Myocyte (in vitro differentiated cells): ENCODE measurements at regions not wholly inside any gene's neighbourhood (a gene's known extent, or its start where the extent isn't known, plus 50 kb on each side); places are given as distances from the start of the nearest gene placed in this dataset.

Experiments
- DNase-seq: peaks from one replicate; pipeline ENCODE4 v3.0.0-alpha.2; 2012; ENCODE audit warnings: low read depth

GRCh38 chr1:81349194-81349965 is 451.4 kb upstream of the ADGRL2 start:
- DNase-seq = no peak

DNA sequence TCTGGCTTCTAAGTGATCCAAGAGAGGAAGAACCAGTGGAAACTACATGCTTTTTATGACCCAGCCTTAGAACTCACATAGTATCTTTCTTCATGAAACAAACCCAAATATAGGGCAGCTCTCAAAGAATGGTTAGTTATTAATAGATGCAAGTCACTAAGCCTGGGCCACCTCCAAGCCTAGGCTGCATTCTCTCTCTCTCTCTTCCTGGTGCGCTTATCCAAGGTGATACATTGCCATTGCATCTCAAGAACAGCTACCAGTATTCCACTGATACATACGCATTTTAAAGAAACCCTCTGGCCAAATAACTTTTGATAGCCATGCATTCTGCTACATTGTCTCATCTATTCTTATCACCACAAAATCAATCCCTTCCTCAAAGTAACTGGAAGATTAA is 455.6 kb upstream of the ADGRL2 start:
- DNase-seq = no peak

- no peak for DNase-seq
Measured at GRCh38 chr1:81340239-81340638, 460.5 kb upstream of the ADGRL2 start.

- no peak for DNase-seq
Measured at GRCh38 chr1:81337226-81337625, 463.5 kb upstream of the ADGRL2 start.

DNA sequence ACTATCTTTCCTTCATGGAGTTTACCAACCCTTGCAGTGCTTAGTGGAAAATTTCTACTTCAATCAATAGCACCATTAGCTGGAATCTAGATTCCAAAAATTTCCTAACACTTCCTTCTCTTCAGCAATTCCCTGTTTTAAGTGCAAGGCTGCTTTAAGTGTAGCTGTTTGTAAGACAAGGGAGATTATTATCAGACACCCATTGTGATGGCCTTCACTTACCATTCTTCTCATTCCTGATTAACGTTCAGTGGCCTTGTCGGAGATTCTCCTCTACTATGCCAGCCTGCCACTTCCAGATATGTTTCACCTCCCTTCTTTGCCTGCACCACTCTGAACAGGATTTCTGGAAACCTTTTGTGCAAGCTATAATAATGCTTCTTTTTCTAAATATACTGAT is 464.9 kb upstream of the ADGRL2 start:
- DNase-seq = no peak

DNA sequence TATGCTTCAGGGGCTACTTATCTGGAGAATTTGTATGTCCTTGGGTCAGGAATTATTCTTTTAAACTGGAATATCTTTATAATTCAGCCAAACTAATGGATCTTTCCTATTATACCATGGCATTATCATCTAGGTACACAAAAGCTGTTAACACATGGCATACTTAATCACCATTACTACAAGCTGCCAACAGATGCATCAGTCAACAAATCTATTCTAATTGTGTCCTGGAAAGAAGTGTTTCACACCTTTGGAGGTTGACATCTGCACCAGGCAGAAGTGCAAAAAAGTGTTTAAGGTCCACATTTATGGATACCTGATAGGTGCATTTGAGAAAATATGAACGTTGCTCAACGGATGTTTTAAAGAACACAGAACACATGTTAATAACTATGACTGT is 470.2 kb upstream of the ADGRL2 start:
- DNase-seq = no peak

GRCh38 chr1:81330111-81330510 is 470.6 kb upstream of the ADGRL2 start:
- no peak for DNase-seq

DNA sequence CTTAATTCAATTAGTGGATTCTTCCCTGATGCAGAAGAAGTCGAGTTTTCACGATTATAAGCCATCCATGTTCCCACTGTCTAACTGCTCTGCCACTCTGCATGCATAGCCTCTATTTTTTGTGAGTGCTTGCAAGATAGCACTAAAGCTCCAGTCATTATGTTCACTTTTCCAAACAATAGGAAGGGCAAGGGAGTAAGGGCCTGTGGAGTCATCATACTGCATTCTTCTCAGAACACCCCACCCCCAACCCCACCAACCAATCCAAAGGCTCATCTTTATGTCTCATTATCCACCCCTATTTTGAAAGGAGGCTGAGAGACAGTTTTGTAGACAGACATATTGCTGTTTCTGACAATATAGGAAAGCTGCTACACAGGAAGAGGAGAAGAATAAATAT is 471.7 kb upstream of the ADGRL2 start:
- no peak for DNase-seq

- DNase-seq = no peak
Measured at GRCh38 chr1:81327743-81328142, 473.0 kb upstream of the ADGRL2 start.

DNA sequence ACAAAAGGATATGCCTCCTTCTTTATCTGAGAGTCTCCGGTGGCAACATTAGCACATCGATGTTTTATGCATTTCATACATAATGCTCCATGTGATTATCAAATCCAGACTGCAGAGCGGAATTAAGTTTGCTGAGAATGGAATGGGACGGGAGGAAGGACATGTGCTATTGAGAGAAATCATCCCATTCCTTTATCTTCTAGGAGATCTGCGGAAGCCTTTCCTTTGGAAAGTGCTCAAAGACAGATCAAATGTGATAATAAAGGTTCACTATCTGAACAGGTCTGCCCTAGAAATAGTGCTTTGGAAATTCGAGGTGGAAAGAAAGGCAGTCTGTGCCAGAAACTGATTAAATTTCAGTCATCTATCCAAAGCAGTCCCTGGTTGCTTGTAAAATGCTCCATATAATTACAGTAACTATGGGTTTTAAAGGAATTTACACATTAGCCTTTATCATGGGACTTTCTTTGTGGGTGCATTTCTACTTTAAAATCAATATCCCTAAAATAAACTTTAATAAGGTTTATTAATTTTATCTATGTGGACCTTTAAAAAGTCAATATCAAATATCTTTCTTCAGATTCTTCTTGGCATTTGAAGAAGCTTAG is 473.5 kb upstream of the ADGRL2 start:
- DNase-seq = no peak

GRCh38 chr1:81326212-81326611 is 474.5 kb upstream of the ADGRL2 start:
- no peak for DNase-seq

DNA sequence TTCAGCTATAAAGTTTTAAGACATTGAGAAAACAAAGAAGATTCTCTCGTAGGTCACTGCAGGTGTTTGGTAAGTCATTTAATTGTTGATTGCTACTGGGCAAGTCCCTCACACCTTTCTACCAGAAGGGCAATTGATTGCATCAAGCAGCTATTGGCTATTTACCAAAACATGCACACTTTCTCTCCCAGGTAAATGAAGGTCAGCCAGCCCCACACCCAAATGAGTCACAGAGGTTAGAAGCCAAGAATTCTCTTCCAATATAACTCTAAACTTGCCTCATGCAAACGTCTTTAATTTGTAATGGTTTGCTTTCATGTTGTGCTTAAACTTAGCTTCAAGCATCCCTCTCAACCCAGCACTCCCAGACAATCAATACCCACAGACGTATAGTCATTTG is 475.3 kb upstream of the ADGRL2 start:
- no peak for DNase-seq

DNA sequence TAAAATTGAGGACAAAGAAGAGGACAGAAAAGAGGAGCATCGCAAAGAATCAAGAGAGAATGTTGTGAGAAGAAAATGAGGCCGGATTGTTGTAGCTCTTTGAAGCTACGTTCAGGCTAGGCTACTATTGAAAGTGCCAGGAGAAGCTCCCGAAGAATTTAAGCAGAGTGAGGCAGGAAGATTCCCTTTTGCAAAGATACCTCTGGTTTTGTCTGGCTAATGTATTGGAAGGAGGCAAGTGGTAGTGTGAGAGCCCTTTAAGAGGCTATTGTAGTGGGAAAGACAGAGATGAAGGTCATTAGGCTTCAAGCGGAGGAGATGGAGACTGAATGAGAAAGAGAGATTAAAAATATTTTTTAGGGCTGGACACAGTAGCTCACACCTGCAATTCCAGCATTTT is 476.9 kb upstream of the ADGRL2 start:
- DNase-seq = no peak

- no peak for DNase-seq
Measured at GRCh38 chr1:81317191-81317590, 483.5 kb upstream of the ADGRL2 start.

GRCh38 chr1:81314513-81315233 is 486.1 kb upstream of the ADGRL2 start:
- DNase-seq = no peak

DNA sequence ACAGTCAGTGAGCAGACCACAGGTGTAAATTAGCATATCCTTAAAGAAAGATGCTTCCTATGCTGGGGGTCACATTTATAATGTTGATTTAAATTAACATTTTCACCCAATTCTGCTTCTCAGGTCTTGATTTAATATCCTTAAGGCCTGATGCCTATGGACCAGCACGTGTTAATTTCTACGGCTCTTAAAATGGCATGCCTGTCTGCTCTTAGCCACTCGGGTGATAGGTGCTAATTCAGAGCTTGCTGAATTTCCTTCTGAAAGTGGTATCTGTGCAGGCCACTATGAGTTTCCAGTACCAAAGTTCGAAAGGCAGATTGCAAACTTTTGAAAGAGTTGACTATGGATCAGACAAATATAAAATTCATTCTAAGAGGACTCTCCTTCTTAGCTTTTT is 487.4 kb upstream of the ADGRL2 start:
- DNase-seq = no peak

DNA sequence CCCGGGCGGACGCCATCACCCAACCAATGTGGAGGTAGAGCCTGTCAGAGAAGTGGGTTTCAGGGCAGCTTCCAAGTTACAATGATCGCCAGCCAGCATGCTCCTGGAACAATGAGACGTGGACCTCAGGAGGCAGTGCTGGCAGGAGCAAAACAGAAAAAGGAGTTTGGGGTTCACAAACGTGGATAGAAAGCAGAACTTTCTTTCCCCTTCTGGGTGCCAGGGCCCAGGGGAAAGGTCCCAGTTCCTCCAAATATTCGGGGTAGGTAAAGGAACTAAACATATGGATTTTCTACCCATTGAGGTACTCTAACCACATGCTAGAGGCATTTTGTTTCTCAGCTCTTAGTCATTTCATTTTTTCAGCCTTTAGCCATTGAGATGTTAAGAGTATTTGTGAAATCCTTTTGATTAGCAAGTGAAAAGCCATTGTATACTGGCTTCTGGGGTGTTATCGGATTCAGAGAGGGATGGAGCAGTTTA is 488.4 kb upstream of the ADGRL2 start:
- DNase-seq = no peak

- DNase-seq = no peak
Measured at GRCh38 chr1:81310250-81310649, 490.5 kb upstream of the ADGRL2 start.

- no peak for DNase-seq
Measured at GRCh38 chr1:81308191-81308590, 492.5 kb upstream of the ADGRL2 start.

DNA sequence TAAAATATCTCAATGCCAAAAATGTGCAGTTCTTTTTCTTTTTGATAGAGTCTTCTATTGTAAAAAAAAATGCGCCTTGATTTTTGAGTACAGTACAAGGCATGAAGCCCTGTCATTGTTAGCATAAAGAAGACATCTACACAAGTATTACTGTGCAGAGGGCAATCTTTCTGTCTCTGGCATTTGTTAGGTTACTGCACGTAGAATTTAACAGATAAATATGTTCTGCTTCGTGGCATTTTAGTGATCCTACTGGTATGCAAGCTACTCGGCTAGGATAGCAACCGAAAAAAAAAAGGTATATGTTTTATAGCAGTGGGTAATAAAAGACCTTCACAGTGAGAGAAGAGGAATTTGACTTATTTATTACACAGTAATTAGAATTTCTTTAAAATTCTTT is 492.9 kb upstream of the ADGRL2 start:
- no peak for DNase-seq

GRCh38 chr1:81305997-81306452 is 494.7 kb upstream of the ADGRL2 start:
- DNase-seq = peak; percentile 23

- no peak for DNase-seq
Measured at GRCh38 chr1:81304187-81304586, 496.5 kb upstream of the ADGRL2 start.
